Endothelial cell of umbilical vein (primary cell): ENCODE measurements at regions not wholly inside any gene's neighbourhood (a gene's known extent, or its start where the extent isn't known, plus 50 kb on each side); places are given as distances from the start of the nearest gene placed in this dataset.

ENCODE experiments used
- CTCF ChIP-seq, 2 donors: IDR thresholded peaks; 1 replicate in 1 of 2; 2 replicates in 1 of 2; pipeline ENCODE4 v1.5.1; 2011; ENCODE audit warnings: low read length in 2 of 2, mild to moderate bottlenecking in 2 of 2, moderate library complexity in 2 of 2, control low read depth in 1 of 2, inconsistent platforms in 1 of 2, low read depth in 1 of 2; ENCODE audit not compliant: insufficient read depth in 1 of 2; ENCODE audit errors: extremely low read depth in 1 of 2
- EZH2 ChIP-seq: IDR thresholded peaks from 2 replicates; pipeline ENCODE4 v1.6.1; 2012; ENCODE audit warnings: borderline replicate concordance, low read depth, mild to moderate bottlenecking, moderate library complexity, low read length, inconsistent platforms; ENCODE audit not compliant: severe bottlenecking
- POLR2A ChIP-seq: IDR thresholded peaks from 2 replicates; pipeline ENCODE4 v1.6.1; 2012; ENCODE audit warnings: low read depth, mild to moderate bottlenecking, control low read depth, low read length
- POLR2AphosphoS5 ChIP-seq: IDR thresholded peaks from 2 replicates; pipeline ENCODE4 v1.6.1; 2012; ENCODE audit warnings: low read depth, mild to moderate bottlenecking, control low read depth, low read length, moderate library complexity; ENCODE audit not compliant: insufficient read depth

GRCh38 chr15:91488452-91488851 lies 365.1 kb upstream of the SLCO3A1 start:
- no peak for TF ChIP-seq CTCF (IDR thresholded peaks at IDR 0.05; ENCODE audit: extremely low read depth in 1 of 2, insufficient read depth in 1 of 2, low read depth in 1 of 2, low read length in 2 of 2)
- no peak for TF ChIP-seq POLR2A
- no peak for TF ChIP-seq EZH2
- TF ChIP-seq POLR2AphosphoS5: no peak
